Forelimb muscle (tissue), 1 donor: ENCODE measurements at regions not wholly inside any gene's neighbourhood (a gene's known extent, or its start where the extent isn't known, plus 50 kb on each side); places are given as distances from the start of the nearest gene placed in this dataset.

Source experiments
- DNase-seq: peaks from one replicate; pipeline ENCODE4 v3.0.0-alpha.2; 2013; ENCODE audit warnings: low read depth

GRCh38 chr18:22253676-22254075 is 84.3 kb downstream of the GATA6 start:
- no peak for DNase-seq

DNA sequence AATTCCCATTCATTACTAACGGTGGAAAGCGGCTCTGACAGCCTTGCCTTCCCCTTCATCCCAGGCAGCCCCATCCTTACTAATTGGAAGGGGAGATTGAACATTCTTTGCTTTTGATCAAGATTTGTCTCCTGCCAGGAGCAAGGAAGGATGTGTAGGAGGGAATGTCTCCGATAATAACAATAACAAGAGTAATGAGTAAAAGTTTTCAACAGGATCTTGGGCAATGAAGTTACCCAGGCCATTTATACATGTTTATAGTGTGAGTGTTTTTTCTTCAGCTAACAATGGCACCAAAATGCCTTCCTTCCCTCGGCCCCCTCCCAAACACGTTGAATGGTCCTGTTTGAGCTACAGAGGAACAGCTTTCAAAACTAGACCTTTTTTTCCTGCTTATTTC is 83.8 kb downstream of the GATA6 start:
- DNase-seq, result no peak
